HCT116 (cell line): ENCODE measurements at regions not wholly inside any gene's neighbourhood (a gene's known extent, or its start where the extent isn't known, plus 50 kb on each side); places are given as distances from the start of the nearest gene placed in this dataset.

Experiments
- ATAC-seq: fragments of 200-7000 bp; cut with Tn5 transposase; 2 replicates; pipeline ENCODE4 v1.9.1; 2020; ENCODE audit warnings: mild to moderate bottlenecking, moderate library complexity
- BruUV-seq: library from RNA; stranded (reverse); fragments of 400-500 nt; replicated peaks from 2 replicates; lab custom pipeline; 2021; lab: Mats Ljungman, UMichigan
- CTCF ChIA-PET: fragments of 300-600 bp; sonication (Branson Sonifier 250); formaldehyde crosslinking; loops from one replicate; lab custom pipeline; 2021; ENCODE audit warnings: antibody characterized with exemption; lab: Charles Lee
- POLR2A ChIA-PET: fragments of 300-600, 350-600 bp; sonication (Branson Sonifier 250); formaldehyde crosslinking; loops from one replicate; lab custom pipeline; 2021; ENCODE audit warnings: antibody characterized with exemption; lab: Charles Lee
- RAD21 ChIA-PET, 2 experiments: fragments of 300-600 bp; sonication (Branson Sonifier 250); formaldehyde crosslinking; loops; one replicate each; lab custom pipeline; 2023; ENCODE audit warnings: low total read pairs in 2 of 2; ENCODE audit not compliant: uncharacterized antibody in 2 of 2, unreplicated experiment in 2 of 2, low non-redundant PET in 1 of 2; lab: Charles Lee
- DNase-seq: peaks from one replicate; pipeline ENCODE4 v3.0.0-alpha.2; 2010; ENCODE audit warnings: low read depth, low spot score
- H2AFZ ChIP-seq: fragments of 200-600 bp; shearing (Covaris generic), sonication (generic); 2 replicates; pipeline ENCODE4 v1.6.1; 2017; ENCODE audit warnings: low read depth, mixed run types, mixed read lengths, antibody characterized with exemption, low read length; ENCODE audit not compliant: poor library complexity, severe bottlenecking
- H3K27ac ChIP-seq: 2 replicates; pipeline ENCODE4 v1.5.1; 2012; ENCODE audit warnings: low read depth, low read length
- H3K27me3 ChIP-seq: fragments of 200-600 bp; sonication (generic); 2 replicates; pipeline ENCODE4 v1.6.1; 2016; ENCODE audit warnings: mixed run types, low read length, mixed read lengths; ENCODE audit not compliant: insufficient read depth
- H3K36me3 ChIP-seq, 2 experiments: fragments of 200-500 bp in 1 of 2; fragments of 200-600 bp in 1 of 2; sonication (Bioruptor generic) in 1 of 2; sonication (generic) in 1 of 2; 2 replicates each; pipeline versions ENCODE4 v1.5.1 to v1.6.1; 2014 to 2016; ENCODE audit warnings: low read length in 2 of 2, inconsistent platforms in 1 of 2, mixed read lengths in 1 of 2, mixed run types in 1 of 2; ENCODE audit not compliant: insufficient read depth in 2 of 2, control insufficient read depth in 1 of 2
- H3K4me1 ChIP-seq, 2 experiments: fragments of 200-600 bp in 1 of 2; sonication (generic) in 1 of 2; 2 replicates each; pipeline versions ENCODE4 v1.5.1 to v1.6.1; 2012 to 2017; ENCODE audit warnings: low read length in 2 of 2, inconsistent platforms in 1 of 2, mild to moderate bottlenecking in 1 of 2, mixed read lengths in 1 of 2, mixed run types in 1 of 2, moderate library complexity in 1 of 2; ENCODE audit not compliant: insufficient read depth in 2 of 2, control insufficient read depth in 1 of 2
- H3K4me2 ChIP-seq: fragments of 200-600 bp; sonication (generic); 2 replicates; pipeline ENCODE4 v1.6.1; 2017; ENCODE audit warnings: mixed run types, low read length, mixed read lengths
- H3K4me3 ChIP-seq, 2 experiments: fragments of 200-600 bp in 1 of 2; sonication (generic) in 1 of 2; replicated peaks in 1 of 2; 2 replicates each; pipeline ENCODE4 v1.5.1; 2011 to 2016; ENCODE audit warnings: low read length in 2 of 2, control low read depth in 1 of 2, low read depth in 1 of 2, mild to moderate bottlenecking in 1 of 2, mixed read lengths in 1 of 2, mixed run types in 1 of 2
- H3K79me2 ChIP-seq: fragments of 200-600 bp; sonication (generic); 2 replicates; pipeline ENCODE4 v1.6.1; 2017; ENCODE audit warnings: mild to moderate bottlenecking, mixed run types, low read length, moderate library complexity, mixed read lengths; ENCODE audit not compliant: insufficient read depth
- H3K9ac ChIP-seq: fragments of 200-600 bp; sonication (generic); 2 replicates; pipeline ENCODE4 v1.6.1; 2016; ENCODE audit warnings: low read length, mixed read lengths
- H3K9me2 ChIP-seq: fragments of 200-600 bp; sonication (generic), shearing (Covaris generic); 2 replicates; pipeline ENCODE4 v1.6.1; 2017; ENCODE audit warnings: mixed run types, mild to moderate bottlenecking, moderate library complexity; ENCODE audit not compliant: insufficient read depth
- H3K9me3 ChIP-seq, 2 experiments: fragments of 200-500 bp in 1 of 2; fragments of 200-600 bp in 1 of 2; sonication (Bioruptor generic) in 1 of 2; sonication (generic) in 1 of 2; 2 replicates each; pipeline ENCODE4 v1.6.1; 2014 to 2017; ENCODE audit warnings: low read length in 2 of 2, mixed read lengths in 2 of 2, inconsistent platforms in 1 of 2, low read depth in 1 of 2, mild to moderate bottlenecking in 1 of 2, mixed run types in 1 of 2, moderate library complexity in 1 of 2; ENCODE audit not compliant: control insufficient read depth in 1 of 2, insufficient read depth in 1 of 2
- H4K20me1 ChIP-seq: fragments of 200-600 bp; sonication (generic), shearing (Covaris generic); 2 replicates; pipeline ENCODE4 v1.6.1; 2017; ENCODE audit warnings: mixed run types, mild to moderate bottlenecking, moderate library complexity; ENCODE audit not compliant: insufficient read depth
- CEBPB ChIP-seq: IDR thresholded peaks from 2 replicates; pipeline ENCODE4 v1.6.1; 2012; ENCODE audit warnings: low read depth
- EZH2phosphoT487 ChIP-seq: fragments of 200-600 bp; IDR thresholded peaks from 2 replicates; pipeline ENCODE4 v1.6.1; 2018; ENCODE audit warnings: antibody characterized with exemption, borderline replicate concordance
- POLR2AphosphoS5 ChIP-seq: IDR thresholded peaks from 2 replicates; pipeline ENCODE4 v1.6.1; 2011; ENCODE audit warnings: mild to moderate bottlenecking, low read depth, low read length, moderate library complexity
- TCF7L2 ChIP-seq: IDR thresholded peaks from 2 replicates; pipeline ENCODE4 v1.7.0; 2011; ENCODE audit warnings: borderline replicate concordance, inconsistent platforms; ENCODE audit not compliant: insufficient read depth, insufficient read length; ENCODE audit errors: extremely low read depth
- YY1 ChIP-seq: IDR thresholded peaks from 2 replicates; pipeline ENCODE4 v1.6.1; 2011; ENCODE audit warnings: low read length, low read depth, moderate library complexity, mild to moderate bottlenecking; ENCODE audit not compliant: insufficient replicate concordance; ENCODE audit errors: extremely low read depth
- intact Hi-C: fragments of 100-400 bp; cut with micrococcal nuclease; formaldehyde crosslinking; loops from 2 replicates; pipeline ENCODE4 v1.10.0; 2022
- TF ChIP-seq, protein P1 (sequence below): IDR thresholded peaks from 2 replicates; pipeline ENCODE4 v1.6.1; 2011; ENCODE audit warnings: mild to moderate bottlenecking, low read length, moderate library complexity; ENCODE audit not compliant: insufficient replicate concordance; ENCODE audit errors: extremely low read depth
- TF ChIP-seq, protein P2 (sequence below): IDR thresholded peaks from 2 replicates; pipeline ENCODE4 v1.6.1; 2012; ENCODE audit warnings: low read depth

DNA sequence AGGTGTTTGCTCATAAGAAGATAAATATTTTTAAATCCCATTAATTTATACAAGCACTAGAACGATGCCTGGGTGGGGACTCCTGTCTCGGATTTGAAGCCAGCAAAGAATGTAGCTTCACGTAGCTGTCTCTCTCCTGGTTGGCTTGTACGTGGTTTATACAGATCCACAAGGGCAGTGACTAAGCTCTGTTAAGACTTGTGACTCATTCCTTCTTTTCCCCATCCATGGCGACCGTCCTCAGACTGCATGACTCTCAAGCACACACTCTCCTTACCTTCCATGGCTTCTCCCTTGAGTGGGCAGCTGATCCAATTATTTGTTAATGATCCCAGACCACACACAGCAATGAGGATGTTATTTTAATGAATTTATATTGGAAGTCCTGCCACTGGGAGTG is 679.7 kb upstream of the SOX9 start (continued):
- TF ChIP-seq, protein P1, sequence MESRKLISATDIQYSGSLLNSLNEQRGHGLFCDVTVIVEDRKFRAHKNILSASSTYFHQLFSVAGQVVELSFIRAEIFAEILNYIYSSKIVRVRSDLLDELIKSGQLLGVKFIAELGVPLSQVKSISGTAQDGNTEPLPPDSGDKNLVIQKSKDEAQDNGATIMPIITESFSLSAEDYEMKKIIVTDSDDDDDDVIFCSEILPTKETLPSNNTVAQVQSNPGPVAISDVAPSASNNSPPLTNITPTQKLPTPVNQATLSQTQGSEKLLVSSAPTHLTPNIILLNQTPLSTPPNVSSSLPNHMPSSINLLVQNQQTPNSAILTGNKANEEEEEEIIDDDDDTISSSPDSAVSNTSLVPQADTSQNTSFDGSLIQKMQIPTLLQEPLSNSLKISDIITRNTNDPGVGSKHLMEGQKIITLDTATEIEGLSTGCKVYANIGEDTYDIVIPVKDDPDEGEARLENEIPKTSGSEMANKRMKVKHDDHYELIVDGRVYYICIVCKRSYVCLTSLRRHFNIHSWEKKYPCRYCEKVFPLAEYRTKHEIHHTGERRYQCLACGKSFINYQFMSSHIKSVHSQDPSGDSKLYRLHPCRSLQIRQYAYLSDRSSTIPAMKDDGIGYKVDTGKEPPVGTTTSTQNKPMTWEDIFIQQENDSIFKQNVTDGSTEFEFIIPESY, result no peak

DNA sequence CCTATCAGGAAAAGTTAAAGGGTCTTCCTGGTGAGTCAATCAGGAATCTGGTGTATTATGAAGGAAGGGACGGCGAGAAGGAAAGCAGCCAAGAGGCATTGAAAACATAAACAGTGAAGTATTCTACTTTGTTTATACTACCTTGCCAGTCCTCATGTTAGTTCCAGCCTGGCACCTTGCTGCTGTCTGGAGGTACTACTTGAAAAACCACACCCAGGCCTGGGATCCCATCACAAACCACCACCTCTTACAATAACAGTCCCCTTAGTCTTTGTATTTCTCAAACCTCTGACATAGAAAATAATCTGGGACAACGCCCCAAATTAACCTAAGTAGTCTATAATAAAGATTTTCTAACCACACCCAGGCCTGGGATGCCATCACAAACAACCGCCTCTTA is 676.7 kb upstream of the SOX9 start:
- Histone ChIP-seq H3K27me3 (no peaks in the 10 kb centered on the region), H3K27ac (no peak overlapping the region), H3K79me2 (no peaks in the 10 kb centered on the region), H3K9me2 (no peaks in the 10 kb centered on the region), H3K4me2 (no peak overlapping the region), H3K9ac (no peak overlapping the region), H3K36me3 (no peaks in the 10 kb centered on the region), H4K20me1 (no peaks in the 10 kb centered on the region), H3K9me3 (no peaks in the 10 kb centered on the region), H3K4me3 (no peak overlapping the region), H3K4me1 (peaks cover 13 to 27% of the 10 kb centered on the region in 2 experiments), H2AFZ (peak overlapping the region; percentile 20)
- ChIA-PET POLR2A (no interaction called here), CTCF (no interaction called here), RAD21 (no interaction called here)
- TF ChIP-seq YY1 (no peak), POLR2AphosphoS5 (no peak), EZH2phosphoT487 (no peak), TCF7L2 (no peak), CEBPB (no peak)
- TF ChIP-seq, protein P2, sequence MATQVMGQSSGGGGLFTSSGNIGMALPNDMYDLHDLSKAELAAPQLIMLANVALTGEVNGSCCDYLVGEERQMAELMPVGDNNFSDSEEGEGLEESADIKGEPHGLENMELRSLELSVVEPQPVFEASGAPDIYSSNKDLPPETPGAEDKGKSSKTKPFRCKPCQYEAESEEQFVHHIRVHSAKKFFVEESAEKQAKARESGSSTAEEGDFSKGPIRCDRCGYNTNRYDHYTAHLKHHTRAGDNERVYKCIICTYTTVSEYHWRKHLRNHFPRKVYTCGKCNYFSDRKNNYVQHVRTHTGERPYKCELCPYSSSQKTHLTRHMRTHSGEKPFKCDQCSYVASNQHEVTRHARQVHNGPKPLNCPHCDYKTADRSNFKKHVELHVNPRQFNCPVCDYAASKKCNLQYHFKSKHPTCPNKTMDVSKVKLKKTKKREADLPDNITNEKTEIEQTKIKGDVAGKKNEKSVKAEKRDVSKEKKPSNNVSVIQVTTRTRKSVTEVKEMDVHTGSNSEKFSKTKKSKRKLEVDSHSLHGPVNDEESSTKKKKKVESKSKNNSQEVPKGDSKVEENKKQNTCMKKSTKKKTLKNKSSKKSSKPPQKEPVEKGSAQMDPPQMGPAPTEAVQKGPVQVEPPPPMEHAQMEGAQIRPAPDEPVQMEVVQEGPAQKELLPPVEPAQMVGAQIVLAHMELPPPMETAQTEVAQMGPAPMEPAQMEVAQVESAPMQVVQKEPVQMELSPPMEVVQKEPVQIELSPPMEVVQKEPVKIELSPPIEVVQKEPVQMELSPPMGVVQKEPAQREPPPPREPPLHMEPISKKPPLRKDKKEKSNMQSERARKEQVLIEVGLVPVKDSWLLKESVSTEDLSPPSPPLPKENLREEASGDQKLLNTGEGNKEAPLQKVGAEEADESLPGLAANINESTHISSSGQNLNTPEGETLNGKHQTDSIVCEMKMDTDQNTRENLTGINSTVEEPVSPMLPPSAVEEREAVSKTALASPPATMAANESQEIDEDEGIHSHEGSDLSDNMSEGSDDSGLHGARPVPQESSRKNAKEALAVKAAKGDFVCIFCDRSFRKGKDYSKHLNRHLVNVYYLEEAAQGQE, result no peak
- TF ChIP-seq, protein P1, result no peak
- no TSS peak for BruUV-seq
- intact Hi-C loops, result no loop called here
- no peak for ATAC-seq
- no peak for DNase-seq
